ENCODE measurements at regions not wholly inside any gene's neighbourhood (a gene's known extent, or its start where the extent isn't known, plus 50 kb on each side); places are given as distances from the start of the nearest gene placed in this dataset.

- no peak for TF ChIP-seq CTCF (IDR thresholded peaks at IDR 0.05; ENCODE audit: control extremely low read depth, extremely low read depth, low read depth, missing control alignments)
- ChIA-PET POLR2A (no interaction called here), CTCF (interaction anchor here (1.1 to 1.4 kb wide), 2 partner anchors 10 to 16 kb away, joined by 3 read pairs; no protein-coding TSS in a partner anchor)
Measured at GRCh38 chr5:124056991-124057723, 545.2 kb downstream of the CSNK1G3 start.

GRCh38 chr5:124056326-124056990 is 544.5 kb downstream of the CSNK1G3 start:
- TF ChIP-seq CTCF (IDR thresholded peaks at IDR 0.05; ENCODE audit: control extremely low read depth, extremely low read depth, low read depth, missing control alignments) = no peak
- ChIA-PET CTCF (interaction anchor here (1.1 to 1.4 kb wide), 2 partner anchors 11 to 16 kb away, joined by 3 read pairs; no protein-coding TSS in a partner anchor), POLR2A (no interaction called here)
- peak; percentile 19 for DNase-seq (ENCODE audit: extremely low spot score)

More at GRCh38 chr5:124056991-124057723, 545.2 kb downstream of the CSNK1G3 start:
- peak; percentile 15 for DNase-seq (ENCODE audit: extremely low spot score)

- DNase-seq (ENCODE audit: extremely low spot score) = no peak
- no peak for TF ChIP-seq CTCF (IDR thresholded peaks at IDR 0.05; ENCODE audit: control extremely low read depth, extremely low read depth, low read depth, missing control alignments)
- CTCF ChIA-PET = no interaction called here
- POLR2A ChIA-PET = no interaction called here
Measured at GRCh38 chr5:124055751-124056150, 543.8 kb downstream of the CSNK1G3 start.

GRCh38 chr5:124054564-124054963 is 542.6 kb downstream of the CSNK1G3 start:
- DNase-seq (ENCODE audit: extremely low spot score) = no peak
- CTCF ChIA-PET = no interaction called here
- TF ChIP-seq CTCF (IDR thresholded peaks at IDR 0.05; ENCODE audit: control extremely low read depth, extremely low read depth, low read depth, missing control alignments) = no peak
- POLR2A ChIA-PET = no interaction called here

GRCh38 chr5:124053340-124053739 is 541.4 kb downstream of the CSNK1G3 start:
- ChIA-PET POLR2A (no interaction called here), CTCF (interaction anchor here (2.6 kb wide), 1 partner anchor 10 kb away, joined by 10 read pairs; no protein-coding TSS in a partner anchor)
- DNase-seq (ENCODE audit: extremely low spot score) = no peak
- no peak for TF ChIP-seq CTCF (IDR thresholded peaks at IDR 0.05; ENCODE audit: control extremely low read depth, extremely low read depth, low read depth, missing control alignments)

GRCh38 chr5:124052201-124052600 is 540.2 kb downstream of the CSNK1G3 start:
- DNase-seq (ENCODE audit: extremely low spot score) = no peak
- ChIA-PET CTCF (interaction anchor here (2.6 kb wide), 1 partner anchor 9 kb away, joined by 10 read pairs; no protein-coding TSS in a partner anchor), POLR2A (no interaction called here)
- no peak for TF ChIP-seq CTCF (IDR thresholded peaks at IDR 0.05; ENCODE audit: control extremely low read depth, extremely low read depth, low read depth, missing control alignments)
